Stimulated activated CD4-positive, alpha-beta T cell treated with anti-CD3 and anti-CD28 coated beads, TNF-alpha, amount 100 ng/mL, for 1 hour (primary cell): ENCODE measurements at regions not wholly inside any gene's neighbourhood (a gene's known extent, or its start where the extent isn't known, plus 50 kb on each side); places are given as distances from the start of the nearest gene placed in this dataset.
A peak's percentile ranks its signal among the peaks of the same experiment; 100 is the strongest.
"Not testable (repeated sequence)": the region's sequence is repeated elsewhere in the genome, so short reads cannot be mapped to it uniquely, and the experiment has no call there.

Experiments
- DNase-seq, 3 donors: peaks; one replicate each; pipeline ENCODE4 v3.0.0-alpha.2; 2020; ENCODE audit warnings: low read depth in 3 of 3, low spot score in 1 of 3

GRCh38 chr21:35540950-35541638 lies 492.0 kb upstream of the RUNX1 start:
- no peak for DNase-seq

DNA sequence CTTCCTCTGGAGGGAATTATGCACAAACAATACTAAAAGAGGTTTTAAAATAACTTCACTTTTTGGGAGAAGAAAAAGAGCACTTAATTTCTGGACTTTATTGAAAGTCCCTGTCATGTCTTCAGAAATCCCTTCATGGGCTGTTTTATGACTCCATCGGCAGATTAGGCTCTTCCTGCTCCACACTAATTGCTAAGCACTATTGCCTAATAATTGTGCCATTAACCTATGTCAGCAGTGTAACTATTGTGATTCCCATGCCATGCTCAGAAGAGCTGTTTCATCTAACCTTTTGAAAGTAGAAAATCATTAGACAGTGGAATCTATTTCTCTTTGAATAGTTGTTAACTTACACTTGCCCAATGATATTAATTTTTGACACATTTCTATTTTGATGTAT lies 489.3 kb upstream of the RUNX1 start:
- no peak for DNase-seq

- no peak for DNase-seq
Measured at GRCh38 chr21:35537604-35538003, 488.5 kb upstream of the RUNX1 start.

- DNase-seq = no peak
Measured at GRCh38 chr21:35533893-35534292, 484.8 kb upstream of the RUNX1 start.

GRCh38 chr21:35530766-35531165 lies 481.7 kb upstream of the RUNX1 start:
- DNase-seq = no peak

DNA sequence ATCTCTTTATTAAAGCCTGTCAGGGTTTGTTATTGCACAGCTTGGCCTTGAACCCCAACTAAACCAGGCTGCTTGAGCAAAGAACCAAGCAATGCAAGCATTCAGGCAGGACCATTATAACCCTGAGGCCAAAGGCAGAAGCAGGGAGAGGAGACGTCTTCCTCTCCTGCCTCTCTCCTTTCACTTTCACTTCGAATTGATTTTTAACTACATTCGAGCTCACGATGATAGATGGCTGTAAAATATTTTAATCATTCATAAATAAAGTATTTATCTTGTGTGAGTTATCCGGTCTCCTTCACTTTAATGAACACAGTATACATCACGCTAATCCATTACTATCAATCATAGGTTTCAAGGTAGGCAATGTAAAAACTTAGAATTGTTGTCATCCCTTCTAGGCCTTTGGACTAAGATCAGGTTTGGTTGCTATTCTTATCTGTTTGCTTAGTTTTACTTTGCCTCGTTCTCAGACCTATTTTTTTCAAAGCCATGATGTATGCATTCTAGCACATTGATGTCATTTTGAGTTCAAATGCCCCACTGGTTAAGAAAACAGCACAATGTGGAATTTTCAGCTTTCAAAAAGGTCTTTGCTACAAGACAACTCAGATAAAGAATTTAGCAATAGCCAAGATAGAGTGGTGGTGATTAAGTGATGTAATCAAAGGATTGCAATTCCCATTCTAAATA lies 480.2 kb upstream of the RUNX1 start:
- DNase-seq = no peak

DNA sequence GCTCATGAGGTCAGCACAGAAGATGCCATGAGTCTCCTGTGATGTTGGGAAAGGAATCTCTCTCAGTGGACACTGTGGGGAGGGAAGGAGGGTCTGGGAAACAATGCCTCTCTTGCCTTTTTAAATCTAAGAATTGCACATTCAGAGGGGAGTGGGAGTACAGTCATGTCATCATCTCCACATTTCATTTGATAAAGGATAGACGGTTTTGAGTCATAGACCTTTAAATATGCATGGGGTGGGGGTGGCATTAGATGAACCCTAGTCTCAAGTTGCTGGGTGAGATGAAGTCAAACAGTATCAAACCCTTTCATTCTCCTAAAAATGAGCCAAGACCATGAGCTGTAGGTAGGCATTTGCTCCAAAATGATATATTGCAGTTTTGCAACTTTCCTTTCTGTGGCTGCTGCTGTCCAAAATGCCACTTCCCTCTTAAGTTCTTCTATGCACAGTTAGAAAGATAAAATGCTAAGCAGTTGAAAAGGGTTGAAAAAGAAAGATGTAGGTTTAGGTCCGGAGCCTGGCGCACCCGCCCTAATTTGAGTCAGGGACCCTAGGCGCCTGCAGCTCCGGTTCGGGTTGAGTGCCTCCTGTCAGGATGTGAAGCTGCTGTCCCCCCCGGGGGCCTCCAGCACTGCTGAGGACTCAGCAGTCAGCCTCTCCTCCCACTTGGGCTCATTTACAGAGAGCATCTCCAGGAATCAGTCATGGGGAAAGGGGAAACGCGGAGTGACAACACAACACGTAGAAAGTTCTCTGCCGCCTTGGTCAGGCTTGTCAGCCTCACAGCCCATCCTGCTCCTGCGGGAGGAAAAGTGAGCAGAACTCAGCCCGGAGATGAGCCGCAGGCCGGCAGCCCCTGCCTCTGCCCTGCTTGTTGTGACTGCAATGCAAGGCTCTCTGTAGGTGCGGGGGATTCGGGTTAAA lies 479.3 kb upstream of the RUNX1 start:
- peak in 1 of 3 donors; percentile 18 for DNase-seq

DNA sequence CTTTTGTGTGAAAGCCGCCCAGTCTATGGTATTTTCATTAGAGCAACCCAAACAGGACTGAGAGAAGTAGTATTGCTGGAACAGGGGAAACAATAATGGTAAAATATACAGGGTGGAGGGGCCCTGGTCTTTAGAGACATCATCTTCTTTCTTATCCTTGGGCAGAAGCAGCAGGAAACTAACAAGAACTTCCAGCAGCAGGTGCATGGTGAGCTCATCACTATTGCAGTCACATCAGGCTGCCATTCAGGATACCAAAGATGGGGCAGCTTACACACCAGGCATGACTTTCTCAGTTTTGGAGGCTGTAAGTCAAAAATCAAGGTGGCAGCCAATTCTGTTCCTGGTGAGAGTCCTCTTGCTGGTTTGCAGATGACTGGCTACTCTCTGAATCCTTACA lies 478.3 kb upstream of the RUNX1 start:
- DNase-seq = no peak

DNA sequence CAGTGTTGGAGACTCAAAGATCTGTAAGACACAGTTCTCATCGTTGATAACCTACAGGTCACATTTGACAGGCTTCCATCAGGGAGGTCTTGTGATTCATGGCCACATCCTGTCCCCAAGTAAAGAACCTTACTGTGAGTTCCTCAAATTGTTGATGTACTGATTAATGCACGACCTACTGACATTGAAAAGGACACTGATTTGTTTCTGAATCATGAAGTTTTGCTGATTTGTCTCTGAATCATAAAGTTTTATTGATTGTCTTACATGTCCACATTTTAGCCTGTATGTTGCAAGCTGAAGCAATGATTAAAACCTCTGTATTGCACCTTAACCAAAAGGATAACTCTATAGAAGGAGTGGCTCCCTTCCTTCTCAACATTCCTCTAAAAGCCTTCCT lies 476.3 kb upstream of the RUNX1 start:
- DNase-seq = no peak

GRCh38 chr21:35521852-35522505 lies 472.9 kb upstream of the RUNX1 start:
- no peak for DNase-seq

- no peak for DNase-seq
Measured at GRCh38 chr21:35521293-35521692, 472.2 kb upstream of the RUNX1 start.

- no peak for DNase-seq
Measured at GRCh38 chr21:35520856-35521255, 471.8 kb upstream of the RUNX1 start.

DNA sequence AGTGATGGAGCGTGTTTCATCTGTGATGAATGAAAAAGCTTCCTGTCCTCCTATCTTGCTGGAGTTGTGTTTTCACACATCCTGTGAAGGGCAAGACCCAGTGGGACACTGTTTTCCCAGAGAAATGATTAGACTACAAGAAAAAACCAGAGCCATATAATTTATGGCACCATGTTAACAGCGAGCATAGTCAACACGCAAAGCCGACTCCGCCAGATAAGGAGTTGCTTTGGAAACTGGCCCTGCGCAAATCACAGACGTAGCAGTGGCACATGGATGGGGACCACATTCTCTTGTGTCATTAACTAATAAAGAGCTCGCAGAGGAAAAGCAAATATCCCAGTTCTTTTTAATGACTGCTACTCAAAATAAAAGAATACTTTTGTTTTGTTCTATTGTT lies 471.2 kb upstream of the RUNX1 start:
- DNase-seq = no peak

DNA sequence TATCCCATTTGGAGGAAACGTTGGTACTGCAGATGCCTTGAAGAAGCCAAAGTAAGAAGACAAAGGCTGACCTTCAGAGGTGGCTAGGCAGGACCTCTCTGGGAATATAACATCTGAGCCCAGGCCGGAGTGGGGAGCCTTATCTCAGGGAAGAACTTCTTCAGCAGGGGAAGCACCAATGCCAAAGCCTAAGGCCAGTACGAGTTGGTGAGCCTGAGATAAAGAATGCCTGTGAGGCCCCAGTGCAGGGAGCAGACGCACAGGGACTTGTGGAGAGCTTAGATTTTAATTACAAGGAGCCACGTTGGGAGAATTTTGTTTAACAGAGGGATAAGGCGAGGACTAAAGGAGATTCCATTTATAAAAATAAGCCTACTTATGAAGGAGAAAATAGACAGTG lies 468.8 kb upstream of the RUNX1 start:
- DNase-seq = no peak

DNA sequence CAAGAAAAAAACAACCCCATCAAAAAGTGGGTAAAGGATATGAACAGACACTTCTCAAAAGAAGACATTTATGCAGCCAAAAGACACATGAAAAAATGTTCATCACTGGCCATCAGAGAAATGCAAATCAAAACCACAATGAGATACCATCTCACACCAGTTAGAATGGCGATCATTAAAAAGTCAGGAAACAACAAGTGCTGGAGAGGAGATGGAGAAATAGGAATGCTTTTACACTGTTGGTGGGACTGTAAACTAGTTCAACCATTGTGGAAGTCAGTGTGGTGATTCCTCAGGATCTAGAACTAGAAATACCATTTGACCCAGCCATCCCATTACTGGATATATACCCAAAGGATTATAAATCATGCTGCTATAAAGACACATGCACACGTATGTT lies 467.2 kb upstream of the RUNX1 start:
- not testable (repeated sequence) for DNase-seq

GRCh38 chr21:35512346-35512745 lies 463.2 kb upstream of the RUNX1 start:
- DNase-seq = no peak

DNA sequence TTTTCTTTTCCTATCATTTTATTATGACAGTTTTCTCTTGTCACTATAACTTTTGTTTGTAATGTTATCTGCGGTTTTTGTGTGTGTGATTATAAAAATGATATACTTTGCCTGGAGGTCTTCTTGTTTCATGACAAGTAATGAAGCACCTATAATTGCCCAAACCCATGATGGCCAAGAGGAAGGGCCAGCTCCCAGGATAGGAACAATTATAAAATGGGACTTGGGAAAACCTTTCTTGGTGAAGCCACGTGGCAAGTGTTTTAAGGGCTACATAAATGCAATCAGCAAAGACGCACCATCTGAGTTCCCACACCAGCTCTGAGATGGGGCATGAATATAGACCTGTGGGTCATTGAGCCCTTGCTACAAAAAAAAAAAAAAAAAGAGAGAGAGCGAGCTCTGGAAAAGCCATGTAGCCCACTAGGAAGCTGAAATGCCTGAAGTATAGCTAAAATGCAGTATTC lies 462.6 kb upstream of the RUNX1 start:
- no peak for DNase-seq

GRCh38 chr21:35510957-35511695 lies 462.0 kb upstream of the RUNX1 start:
- DNase-seq = no peak

- DNase-seq = no peak
Measured at GRCh38 chr21:35510294-35510693, 461.2 kb upstream of the RUNX1 start.

GRCh38 chr21:35509001-35509704 lies 460.1 kb upstream of the RUNX1 start:
- DNase-seq = no peak
